Colonic mucosa (tissue), 4 donors: ENCODE measurements at regions not wholly inside any gene's neighbourhood (a gene's known extent, or its start where the extent isn't known, plus 50 kb on each side); places are given as distances from the start of the nearest gene placed in this dataset.

Source experiments
- DNase-seq: peaks from one replicate; pipeline ENCODE4 v3.0.0-alpha.2; 2020
- H3K27ac ChIP-seq: fragments of 200-600 bp; one replicate; pipeline ENCODE4 v1.8.0; 2021
- H3K27me3 ChIP-seq: fragments of 200-600 bp; one replicate; pipeline ENCODE4 v1.8.0; 2021
- H3K36me3 ChIP-seq: fragments of 200-600 bp; one replicate; pipeline ENCODE4 v1.8.0; 2021
- H3K4me1 ChIP-seq: fragments of 200-600 bp; one replicate; pipeline ENCODE4 v1.8.0; 2021; ENCODE audit warnings: mild to moderate bottlenecking
- H3K4me3 ChIP-seq: fragments of 200-600 bp; one replicate; pipeline ENCODE4 v1.8.0; 2021
- H3K9ac ChIP-seq, 2 donors: one replicate each; pipeline ENCODE4 v1.7.0; 2013; ENCODE audit warnings: control low read depth in 2 of 2, low read depth in 2 of 2, low read length in 2 of 2
- H3K9me3 ChIP-seq: fragments of 200-600 bp; one replicate; pipeline ENCODE4 v1.8.0; 2021
- intact Hi-C: fragments of 100-400 bp; cut with DNase I; formaldehyde crosslinking; loops from one replicate; pipeline ENCODE4 v1.14.1; 2022
- TF ChIP-seq, protein P1 (sequence below): fragments of 200-600 bp; IDR thresholded peaks from one replicate; pipeline ENCODE4 v1.8.0; 2022; ENCODE audit warnings: antibody characterized with exemption, mild to moderate bottlenecking
- donor health status: healthy.
- donor health status: DM: no; HTN: no; CAD: no.
- donor health status: DM: no; HTN: no; CAD: no.

GRCh38 chr5:167271081-167271480 lies 1020.4 kb upstream of the WWC1 start:
- TF ChIP-seq, protein P1, sequence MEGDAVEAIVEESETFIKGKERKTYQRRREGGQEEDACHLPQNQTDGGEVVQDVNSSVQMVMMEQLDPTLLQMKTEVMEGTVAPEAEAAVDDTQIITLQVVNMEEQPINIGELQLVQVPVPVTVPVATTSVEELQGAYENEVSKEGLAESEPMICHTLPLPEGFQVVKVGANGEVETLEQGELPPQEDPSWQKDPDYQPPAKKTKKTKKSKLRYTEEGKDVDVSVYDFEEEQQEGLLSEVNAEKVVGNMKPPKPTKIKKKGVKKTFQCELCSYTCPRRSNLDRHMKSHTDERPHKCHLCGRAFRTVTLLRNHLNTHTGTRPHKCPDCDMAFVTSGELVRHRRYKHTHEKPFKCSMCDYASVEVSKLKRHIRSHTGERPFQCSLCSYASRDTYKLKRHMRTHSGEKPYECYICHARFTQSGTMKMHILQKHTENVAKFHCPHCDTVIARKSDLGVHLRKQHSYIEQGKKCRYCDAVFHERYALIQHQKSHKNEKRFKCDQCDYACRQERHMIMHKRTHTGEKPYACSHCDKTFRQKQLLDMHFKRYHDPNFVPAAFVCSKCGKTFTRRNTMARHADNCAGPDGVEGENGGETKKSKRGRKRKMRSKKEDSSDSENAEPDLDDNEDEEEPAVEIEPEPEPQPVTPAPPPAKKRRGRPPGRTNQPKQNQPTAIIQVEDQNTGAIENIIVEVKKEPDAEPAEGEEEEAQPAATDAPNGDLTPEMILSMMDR: no peak
- DNase-seq: no peak
- no peak overlapping the region for H3K4me3 ChIP-seq
- H3K9ac ChIP-seq: no peak overlapping the region
- H3K27ac ChIP-seq: no peak overlapping the region
- intact Hi-C loops: no loop called here
- H3K4me1 ChIP-seq: no peaks in the 10 kb centered on the region
- H3K36me3 ChIP-seq: no peaks in the 10 kb centered on the region
- no peaks in the 10 kb centered on the region for H3K27me3 ChIP-seq
- no peaks in the 10 kb centered on the region for H3K9me3 ChIP-seq

DNA sequence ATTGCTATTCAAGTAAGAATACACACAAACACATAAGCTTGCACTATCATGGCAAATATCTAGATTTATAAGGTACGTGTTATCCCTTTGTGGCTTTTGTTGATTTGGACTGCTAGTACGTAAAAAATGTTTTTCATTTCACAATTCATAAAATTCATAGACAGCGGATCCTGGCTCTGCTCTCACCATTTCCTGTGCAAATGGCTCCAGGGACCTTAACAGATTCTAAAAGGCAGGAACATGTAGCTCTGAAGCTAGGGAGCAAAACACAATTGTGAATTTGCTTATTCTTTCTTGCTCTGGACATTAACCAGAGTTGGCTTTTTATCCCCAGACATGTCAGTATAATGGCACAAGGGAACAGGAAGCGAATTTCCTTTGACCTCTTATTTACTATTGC lies 1019.9 kb upstream of the WWC1 start:
- no peak for DNase-seq
- Histone ChIP-seq H3K27ac (no peak overlapping the region), H3K36me3 (no peaks in the 10 kb centered on the region), H3K4me1 (no peaks in the 10 kb centered on the region), H3K9me3 (no peaks in the 10 kb centered on the region), H3K27me3 (no peaks in the 10 kb centered on the region), H3K9ac (no peak overlapping the region), H3K4me3 (no peak overlapping the region)
- intact Hi-C loops: no loop called here
- TF ChIP-seq, protein P1: no peak

DNA sequence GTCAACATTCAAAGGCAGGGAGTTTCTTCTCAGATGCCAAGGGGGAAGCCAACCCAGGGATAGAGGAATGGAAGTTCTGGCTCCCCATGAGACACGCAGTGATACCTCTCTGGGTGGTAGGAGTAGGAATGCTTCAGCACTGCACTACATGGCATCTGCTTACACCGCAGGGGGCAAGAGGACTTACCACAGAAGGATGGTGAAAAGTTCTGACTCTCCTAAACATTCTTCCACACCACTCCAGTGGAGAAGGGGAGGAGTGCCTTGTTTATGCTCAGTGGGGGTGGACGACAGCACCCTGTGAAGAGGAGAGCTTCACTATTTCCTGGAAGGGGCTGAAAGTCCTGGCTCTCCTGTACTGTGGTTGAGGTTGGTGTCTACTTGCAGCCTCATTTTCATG lies 1011.3 kb upstream of the WWC1 start:
- H3K9me3 ChIP-seq: no peaks in the 10 kb centered on the region
- H3K4me3 ChIP-seq: no peak overlapping the region
- H3K4me1 ChIP-seq: no peaks in the 10 kb centered on the region
- peak overlapping the region in 1 of 2 donors; percentile 2 for H3K9ac ChIP-seq
- TF ChIP-seq, protein P1: no peak
- no peak for DNase-seq
- H3K27me3 ChIP-seq: no peaks in the 10 kb centered on the region
- H3K36me3 ChIP-seq: no peaks in the 10 kb centered on the region
- H3K27ac ChIP-seq: no peak overlapping the region
- intact Hi-C loops: no loop called here

DNA sequence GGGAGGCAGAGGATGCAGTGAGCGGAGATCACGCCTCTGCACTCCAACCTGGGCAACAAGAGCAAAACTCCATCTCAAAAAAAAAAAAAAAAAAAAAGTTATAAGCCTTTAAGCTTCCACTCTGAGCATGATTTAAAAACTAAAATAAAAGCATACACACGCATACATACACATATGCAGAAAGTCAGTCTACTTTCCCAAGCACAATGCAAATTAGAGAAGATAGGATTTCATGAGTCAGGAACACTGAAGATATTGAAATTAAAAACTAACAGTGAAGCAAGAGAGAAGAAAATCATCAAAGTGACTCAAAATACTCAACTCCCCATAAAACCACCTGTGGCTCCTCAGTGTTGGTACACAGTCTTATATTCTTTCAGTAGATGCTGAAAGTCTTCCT lies 1009.5 kb upstream of the WWC1 start:
- no peaks in the 10 kb centered on the region for H3K36me3 ChIP-seq
- H3K27ac ChIP-seq: no peak overlapping the region
- H3K27me3 ChIP-seq: no peaks in the 10 kb centered on the region
- intact Hi-C loops: no loop called here
- H3K9ac ChIP-seq: no peak overlapping the region
- TF ChIP-seq, protein P1: no peak
- H3K9me3 ChIP-seq: no peaks in the 10 kb centered on the region
- no peak for DNase-seq
- H3K4me1 ChIP-seq: no peaks in the 10 kb centered on the region
- no peak overlapping the region for H3K4me3 ChIP-seq

GRCh38 chr5:167283691-167284090 lies 1007.8 kb upstream of the WWC1 start:
- H3K4me1 ChIP-seq: no peaks in the 10 kb centered on the region
- H3K36me3 ChIP-seq: no peaks in the 10 kb centered on the region
- H3K9me3 ChIP-seq: no peaks in the 10 kb centered on the region
- TF ChIP-seq, protein P1: no peak
- H3K4me3 ChIP-seq: no peak overlapping the region
- no peaks in the 10 kb centered on the region for H3K27me3 ChIP-seq
- no peak for DNase-seq
- H3K27ac ChIP-seq: no peak overlapping the region
- no peak overlapping the region for H3K9ac ChIP-seq
- intact Hi-C loops: no loop called here
